HUES64 (cell line): ENCODE measurements at regions not wholly inside any gene's neighbourhood (a gene's known extent, or its start where the extent isn't known, plus 50 kb on each side); places are given as distances from the start of the nearest gene placed in this dataset.
A peak's percentile ranks its signal among the peaks of the same experiment; 100 is the strongest.

ENCODE experiments used
- H3K27ac ChIP-seq: 2 replicates; pipeline ENCODE4 v1.7.0; 2013; ENCODE audit warnings: low read depth, low read length, inconsistent platforms
- H3K27me3 ChIP-seq: 2 replicates; pipeline ENCODE4 v1.6.1; 2013; ENCODE audit warnings: mild to moderate bottlenecking, low read length; ENCODE audit not compliant: insufficient read depth
- H3K36me3 ChIP-seq: 2 replicates; pipeline ENCODE4 v1.6.1; 2013; ENCODE audit warnings: mild to moderate bottlenecking, low read length; ENCODE audit not compliant: insufficient read depth
- H3K4me1 ChIP-seq: 2 replicates; pipeline ENCODE4 v1.6.1; 2013; ENCODE audit warnings: mild to moderate bottlenecking, low read length, moderate library complexity; ENCODE audit not compliant: insufficient read depth
- H3K4me3 ChIP-seq: 2 replicates; pipeline ENCODE4 v1.5.1; 2013; ENCODE audit warnings: mild to moderate bottlenecking, low read length, moderate library complexity
- H3K9ac ChIP-seq: 2 replicates; pipeline ENCODE4 v1.6.1; 2013; ENCODE audit warnings: mild to moderate bottlenecking, low read depth, low read length
- H3K9me3 ChIP-seq: 2 replicates; pipeline ENCODE4 v1.6.1; 2013; ENCODE audit warnings: low read depth, low read length; ENCODE audit not compliant: insufficient read depth
- WGBS: fragments of 150-250, 120-280 bp; methylation state at CpG from one replicate; pipeline ENCODE4 v1.1.7; 2013; ENCODE audit warnings: missing lambda C conversion rate; 5-methylcytosine and 5-hydroxymethylcytosine counted together

DNA sequence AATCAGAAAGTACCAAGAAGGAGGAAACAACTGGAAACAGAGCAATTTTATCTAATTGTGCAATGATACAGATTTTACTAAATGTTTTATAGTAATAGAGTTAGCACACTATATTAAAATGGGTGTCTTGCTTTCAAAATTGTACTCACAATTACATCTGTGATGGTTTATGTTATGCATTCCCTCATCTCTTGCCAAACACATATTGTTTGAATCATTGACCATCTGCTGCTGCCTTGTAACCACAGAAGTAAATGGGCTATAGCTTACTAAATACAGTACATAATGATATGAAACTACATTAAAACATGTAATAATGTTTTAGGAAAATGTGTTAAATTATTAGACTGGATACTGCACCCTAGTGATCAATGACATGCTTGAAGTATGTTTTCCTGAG lies 158.1 kb downstream of the SLC25A46 start:
- Histone ChIP-seq H3K4me1 (peaks cover 28% of the 10 kb centered on the region; the same call in 1 of the 2 replicates), H3K36me3 (no peaks in the 10 kb centered on the region), H3K9me3 (no peaks in the 10 kb centered on the region), H3K9ac (no peak overlapping the region), H3K27ac (no peak overlapping the region), H3K4me3 (no peak overlapping the region), H3K27me3 (no peaks in the 10 kb centered on the region)

DNA sequence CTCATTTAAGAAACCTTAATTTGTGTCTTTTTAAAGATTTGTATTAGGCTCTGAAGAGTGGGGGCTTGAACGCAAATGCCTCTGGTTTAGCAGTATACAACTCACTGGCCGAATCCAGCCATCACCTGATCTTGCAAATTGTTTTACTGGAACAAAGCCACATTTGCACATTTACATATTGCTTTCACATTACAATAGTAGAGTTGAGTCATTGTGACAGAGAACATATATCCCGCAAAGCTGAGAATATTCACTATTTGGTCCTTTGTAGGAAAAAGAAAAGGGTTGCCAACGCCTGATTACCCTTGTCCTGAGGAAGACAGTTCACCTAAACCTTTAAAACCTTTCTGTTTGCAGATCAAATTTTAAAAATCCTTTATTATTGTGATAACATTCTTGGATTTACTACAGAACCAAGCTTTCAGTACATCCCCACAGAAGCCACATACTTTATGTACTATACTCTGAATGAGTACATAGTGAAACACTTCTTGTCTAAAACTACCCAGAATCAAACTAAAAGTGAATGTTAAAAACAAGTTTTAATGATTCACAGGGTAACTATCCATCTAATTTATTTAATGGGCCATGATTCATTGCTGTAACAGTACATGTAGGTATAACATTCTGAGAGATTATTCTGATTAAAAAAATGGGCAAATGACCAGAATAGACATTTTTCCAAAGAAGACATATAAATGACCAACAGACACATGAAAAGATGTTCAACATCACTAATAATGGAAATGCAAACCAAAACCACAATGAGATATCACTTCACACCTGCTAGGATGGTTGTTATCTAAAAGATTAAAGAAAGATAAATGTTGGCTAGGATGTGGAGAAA lies 161.0 kb downstream of the SLC25A46 start:
- 41% methylated on average over 4 of the region's 4 CpGs for WGBS
- Histone ChIP-seq H3K4me1 (peaks cover 34% of the 10 kb centered on the region), H3K9me3 (no peaks in the 10 kb centered on the region), H3K36me3 (no peaks in the 10 kb centered on the region), H3K27ac (peak overlapping the region; percentile 88), H3K9ac (no peak overlapping the region), H3K27me3 (no peaks in the 10 kb centered on the region), H3K4me3 (no peak overlapping the region)

DNA sequence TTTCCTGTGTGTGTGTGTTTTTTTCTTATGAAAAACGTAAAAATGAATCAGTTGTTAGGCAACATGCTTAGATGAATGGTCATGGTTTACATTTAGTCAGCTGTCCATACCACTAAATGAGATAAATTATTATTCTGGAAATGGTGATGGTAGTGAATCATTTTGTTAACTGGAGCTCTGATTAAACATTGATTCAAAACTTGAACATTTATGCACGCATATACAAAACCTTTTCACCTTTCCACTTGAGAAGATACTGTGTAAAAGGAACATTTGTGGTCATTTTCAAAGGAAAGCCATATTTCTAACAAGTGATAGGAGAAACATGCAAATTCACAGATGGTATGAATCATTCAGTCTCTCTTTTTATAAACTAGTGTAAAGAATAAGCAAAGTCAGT lies 162.0 kb downstream of the SLC25A46 start:
- H3K4me1 ChIP-seq = peaks cover 34% of the 10 kb centered on the region
- H3K9ac ChIP-seq = no peak overlapping the region
- H3K9me3 ChIP-seq = no peaks in the 10 kb centered on the region
- H3K27ac ChIP-seq = peak overlapping the region; percentile 88; the same call in 1 of the 2 replicates
- WGBS = no CpG with 5 or more reads among the region's 2 CpGs
- no peaks in the 10 kb centered on the region for H3K27me3 ChIP-seq
- no peaks in the 10 kb centered on the region for H3K36me3 ChIP-seq
- no peak overlapping the region for H3K4me3 ChIP-seq

DNA sequence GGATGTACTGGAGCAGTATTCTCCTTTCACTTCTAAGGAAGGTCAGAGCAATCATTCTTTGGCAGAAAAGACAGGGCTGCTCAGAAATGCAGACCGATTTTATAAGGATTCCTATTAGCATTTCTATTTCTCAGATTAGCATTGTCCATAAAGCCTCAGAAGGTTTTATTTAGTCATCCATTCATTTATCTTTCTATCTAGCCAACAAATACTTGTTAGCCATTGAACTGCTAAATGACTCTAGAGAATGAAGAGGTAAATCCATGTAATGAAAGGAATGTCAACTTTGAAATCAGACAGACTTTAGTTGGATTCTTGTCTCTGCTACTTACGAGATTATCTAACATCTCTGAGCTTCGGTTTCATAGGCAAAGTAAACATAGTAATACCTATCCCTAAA lies 165.2 kb downstream of the SLC25A46 start:
- Histone ChIP-seq H3K36me3 (no peaks in the 10 kb centered on the region), H3K4me3 (no peak overlapping the region), H3K27me3 (no peaks in the 10 kb centered on the region), H3K27ac (no peak overlapping the region), H3K9ac (no peak overlapping the region), H3K9me3 (no peaks in the 10 kb centered on the region), H3K4me1 (peaks cover 30% of the 10 kb centered on the region)
- WGBS = 88% methylated on average over 2 of the region's 3 CpGs

DNA sequence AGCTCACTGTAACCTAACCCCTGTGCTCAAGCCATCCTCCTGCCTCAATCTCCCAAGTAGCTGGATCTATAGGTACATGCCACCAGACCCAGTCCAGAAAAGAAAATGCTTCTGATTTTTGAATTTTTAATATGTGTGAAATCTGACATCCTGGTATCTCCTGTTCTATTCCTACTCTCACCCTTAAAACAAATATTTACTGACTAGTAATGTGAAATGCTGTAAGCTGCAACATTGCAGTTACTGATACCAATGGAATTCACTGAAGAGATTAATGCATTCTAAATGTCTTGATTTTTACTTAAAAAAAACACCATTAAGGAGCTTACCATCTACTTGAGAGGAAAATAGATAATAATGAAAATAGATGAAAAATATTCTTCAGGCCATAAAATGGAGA lies 162.7 kb upstream of the TSLP start:
- Histone ChIP-seq H3K9ac (no peak overlapping the region), H3K36me3 (no peaks in the 10 kb centered on the region), H3K4me1 (peaks cover 3% of the 10 kb centered on the region), H3K27ac (no peak overlapping the region), H3K4me3 (no peak overlapping the region), H3K27me3 (no peaks in the 10 kb centered on the region), H3K9me3 (no peaks in the 10 kb centered on the region)

DNA sequence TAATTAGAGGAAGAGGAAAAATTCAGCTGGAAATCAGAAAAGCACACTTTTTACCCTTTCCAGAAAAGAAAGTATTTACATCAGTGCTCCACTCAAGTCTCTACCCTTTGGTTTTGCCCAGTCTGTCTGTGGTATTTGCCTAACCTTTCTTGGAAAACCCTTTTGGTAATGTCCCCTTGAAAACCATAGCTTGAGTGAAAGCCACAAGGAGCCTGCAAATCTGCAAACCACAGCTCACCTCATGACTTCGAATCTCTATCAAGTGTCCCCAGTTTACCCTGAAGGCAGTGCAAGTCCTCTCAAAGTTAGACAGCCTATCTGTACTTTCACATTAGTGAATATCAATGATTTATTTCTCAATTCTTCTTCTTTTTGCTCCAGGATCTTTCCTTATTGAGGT lies 162.1 kb upstream of the TSLP start:
- Histone ChIP-seq H3K4me3 (no peak overlapping the region), H3K36me3 (no peaks in the 10 kb centered on the region), H3K27me3 (no peaks in the 10 kb centered on the region), H3K4me1 (no peaks in the 10 kb centered on the region), H3K9ac (no peak overlapping the region), H3K27ac (no peak overlapping the region), H3K9me3 (no peaks in the 10 kb centered on the region)
- WGBS = 87% methylated on average over 1 of the region's 1 CpG

DNA sequence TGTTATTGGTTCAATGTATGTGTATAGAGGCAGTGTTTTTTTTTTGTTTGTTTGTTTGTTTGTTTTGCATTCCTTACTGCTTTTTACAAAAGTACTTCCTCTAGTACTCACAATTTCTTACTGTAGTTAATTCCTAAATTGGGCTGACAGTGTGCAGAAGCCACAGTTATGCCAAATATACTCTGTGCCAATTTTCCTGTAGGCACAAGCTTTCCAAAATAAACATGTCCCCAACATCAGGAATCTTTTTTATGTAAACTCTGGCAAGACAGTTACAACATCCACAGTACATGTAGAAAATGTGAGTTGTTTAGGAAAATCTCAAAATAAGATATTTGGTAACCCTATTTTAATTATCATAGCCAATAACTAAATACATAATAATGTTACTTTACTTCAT lies 161.6 kb upstream of the TSLP start:
- Histone ChIP-seq H3K4me1 (no peaks in the 10 kb centered on the region), H3K4me3 (no peak overlapping the region), H3K36me3 (no peaks in the 10 kb centered on the region), H3K27ac (no peak overlapping the region), H3K27me3 (no peaks in the 10 kb centered on the region), H3K9me3 (no peaks in the 10 kb centered on the region), H3K9ac (no peak overlapping the region)

DNA sequence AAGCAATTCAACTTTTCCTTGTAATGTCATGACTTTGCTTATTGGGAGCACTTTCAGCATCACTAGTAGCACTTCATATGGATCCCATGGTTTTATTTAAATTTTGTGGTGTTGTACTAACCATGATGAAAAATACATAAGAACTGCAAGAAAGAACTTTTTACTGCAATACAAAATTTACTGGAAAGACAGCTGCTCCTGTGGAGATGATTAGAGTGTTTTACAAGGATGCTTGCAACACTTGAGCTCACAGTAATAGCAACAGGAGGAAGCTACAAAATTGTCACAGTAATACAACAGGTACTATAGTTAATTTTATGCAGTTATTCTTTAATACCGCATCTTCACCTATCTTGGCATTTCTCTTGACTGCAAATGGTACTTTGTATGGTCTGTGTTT lies 158.3 kb upstream of the TSLP start:
- no peak overlapping the region for H3K9ac ChIP-seq
- peaks cover 9% of the 10 kb centered on the region; the same call in 1 of the 2 replicates for H3K4me1 ChIP-seq
- H3K27ac ChIP-seq = no peak overlapping the region
- H3K36me3 ChIP-seq = no peaks in the 10 kb centered on the region
- no peak overlapping the region for H3K4me3 ChIP-seq
- no peaks in the 10 kb centered on the region for H3K9me3 ChIP-seq
- WGBS = no CpG with 5 or more reads among the region's 1 CpG
- H3K27me3 ChIP-seq = no peaks in the 10 kb centered on the region

DNA sequence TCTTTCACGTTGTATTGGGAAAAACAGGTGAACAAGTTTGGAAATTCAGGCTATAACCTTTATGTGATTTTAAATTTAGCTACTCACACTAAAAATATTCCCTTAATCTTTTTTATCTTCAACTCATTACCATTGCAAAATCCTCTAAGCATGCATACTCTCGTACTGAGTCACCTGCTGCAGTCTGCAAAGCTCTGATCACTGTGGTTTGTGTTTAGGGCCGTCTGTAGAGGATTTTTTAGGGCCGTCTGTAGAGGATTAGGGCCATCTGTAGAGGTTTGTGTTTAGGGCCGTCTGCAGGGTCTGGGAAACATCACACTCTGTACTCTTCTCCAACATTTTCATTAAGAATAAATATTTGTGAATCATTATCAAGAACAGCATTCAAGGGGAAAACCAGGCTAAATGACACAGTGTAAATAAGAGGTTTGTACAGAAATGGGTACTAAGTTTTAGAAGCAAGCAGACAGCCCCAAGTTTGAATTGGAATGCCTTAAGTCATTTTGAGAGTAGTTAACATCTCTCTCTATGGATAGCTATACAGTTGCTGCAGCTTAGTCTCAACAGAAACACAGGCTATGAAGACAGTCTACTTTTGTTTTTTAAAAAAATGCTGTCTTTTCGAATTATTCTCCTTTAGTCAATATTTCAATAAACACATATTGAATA lies 155.0 kb upstream of the TSLP start:
- Histone ChIP-seq H3K27ac (no peak overlapping the region), H3K9me3 (no peaks in the 10 kb centered on the region), H3K4me3 (no peak overlapping the region), H3K9ac (no peak overlapping the region), H3K4me1 (peaks cover 9% of the 10 kb centered on the region; the same call in 1 of the 2 replicates), H3K36me3 (no peaks in the 10 kb centered on the region), H3K27me3 (no peaks in the 10 kb centered on the region)
- WGBS = 62% methylated on average over 3 of the region's 6 CpGs

DNA sequence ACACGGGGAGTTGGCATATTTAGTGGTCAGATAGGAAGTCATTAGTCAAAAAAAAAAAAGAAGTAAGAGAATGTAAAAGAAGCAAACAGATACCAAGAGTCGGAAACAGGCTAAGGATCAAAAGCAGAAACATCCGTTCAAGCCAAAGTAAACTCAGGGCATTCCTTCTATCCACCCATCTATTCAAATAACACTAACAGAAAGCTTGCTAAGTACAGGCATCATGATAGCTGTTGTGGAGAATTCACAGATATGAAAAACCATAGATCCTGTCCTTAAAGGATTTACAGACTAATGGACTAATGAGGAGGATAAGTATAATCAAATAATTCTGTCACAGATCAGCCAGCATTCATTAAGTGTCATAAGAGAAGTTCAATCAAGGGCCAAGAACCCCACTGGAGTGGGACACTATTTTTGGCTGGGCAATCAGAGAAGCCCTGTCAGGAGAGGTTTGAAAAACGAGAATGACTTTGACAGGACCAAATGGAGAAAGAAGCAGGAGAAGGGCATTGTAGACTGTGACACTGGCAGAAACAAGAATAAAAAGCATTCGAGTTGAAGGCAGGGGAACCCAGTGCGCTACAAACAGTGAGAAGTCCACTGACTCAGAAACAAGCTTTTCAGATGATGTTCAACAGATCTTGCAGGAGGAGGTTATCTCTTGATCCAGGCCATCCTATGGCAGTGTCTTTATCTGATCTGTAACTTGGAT lies 154.2 kb upstream of the TSLP start:
- H3K9ac ChIP-seq = no peak overlapping the region
- no peak overlapping the region for H3K27ac ChIP-seq
- 91% methylated on average over 6 of the region's 6 CpGs for WGBS

DNA sequence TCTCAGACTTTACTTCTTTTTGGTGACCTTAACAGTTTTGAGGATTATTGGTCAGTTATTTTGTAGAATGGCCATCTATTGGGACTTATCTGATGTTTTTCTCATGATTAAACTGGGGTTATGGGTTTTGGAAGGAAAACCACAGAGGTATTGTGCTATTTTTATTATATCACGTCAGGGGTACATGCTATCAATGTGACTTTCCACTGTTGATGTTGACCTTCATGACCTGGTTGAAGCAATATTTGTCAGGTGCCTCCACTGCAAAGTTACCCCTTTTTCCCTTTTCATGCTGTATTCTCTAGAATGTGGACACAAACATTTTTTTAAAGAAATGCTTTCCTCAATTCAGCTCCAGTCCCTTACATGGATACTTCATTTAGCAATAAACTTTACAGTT lies 152.8 kb upstream of the TSLP start:
- Histone ChIP-seq H3K4me3 (no peak overlapping the region), H3K27ac (no peak overlapping the region), H3K9ac (no peak overlapping the region), H3K4me1 (peaks cover 9% of the 10 kb centered on the region; the same call in 1 of the 2 replicates), H3K27me3 (no peaks in the 10 kb centered on the region), H3K36me3 (no peaks in the 10 kb centered on the region), H3K9me3 (no peaks in the 10 kb centered on the region)
- WGBS = 97% methylated on average over 1 of the region's 1 CpG

More for the DNA sequence above, 154.2 kb upstream of the TSLP start:
- no peaks in the 10 kb centered on the region for H3K27me3 ChIP-seq
- H3K36me3 ChIP-seq = no peaks in the 10 kb centered on the region
- no peak overlapping the region for H3K4me3 ChIP-seq
- peaks cover 9% of the 10 kb centered on the region; the same call in 1 of the 2 replicates for H3K4me1 ChIP-seq
- no peaks in the 10 kb centered on the region for H3K9me3 ChIP-seq
